ENCODE measurements at regions not wholly inside any gene's neighbourhood (a gene's known extent, or its start where the extent isn't known, plus 50 kb on each side); places are given as distances from the start of the nearest gene placed in this dataset.

DNA sequence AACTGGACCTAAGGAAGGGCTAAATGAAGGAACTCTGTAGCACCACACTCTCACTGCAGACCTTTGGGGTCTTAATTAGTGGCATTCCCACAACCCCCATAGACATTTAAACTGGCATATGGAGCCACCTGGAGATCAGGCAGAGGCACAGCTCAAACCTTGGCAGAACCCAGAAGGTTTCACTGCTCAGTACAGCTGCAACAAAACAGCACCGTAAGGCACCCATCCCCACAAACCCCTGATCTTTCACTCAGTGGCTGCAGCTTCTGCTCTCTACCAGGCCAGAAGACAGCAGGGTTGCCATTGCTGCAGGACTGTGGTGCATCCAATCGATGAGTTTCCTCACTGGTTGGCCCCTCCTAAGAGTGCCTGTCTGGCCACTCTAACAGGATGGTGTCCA is 361.6 kb upstream of the VRK2 start:
- no peaks in the 10 kb centered on the region for H3K4me1 ChIP-seq
- no peak for DNase-seq
- H3K36me3 ChIP-seq, result no peaks in the 10 kb centered on the region
- intact Hi-C loops (cut with DNase I), result no loop called here
- no peak overlapping the region for H3K4me3 ChIP-seq
- TF ChIP-seq, protein P1, sequence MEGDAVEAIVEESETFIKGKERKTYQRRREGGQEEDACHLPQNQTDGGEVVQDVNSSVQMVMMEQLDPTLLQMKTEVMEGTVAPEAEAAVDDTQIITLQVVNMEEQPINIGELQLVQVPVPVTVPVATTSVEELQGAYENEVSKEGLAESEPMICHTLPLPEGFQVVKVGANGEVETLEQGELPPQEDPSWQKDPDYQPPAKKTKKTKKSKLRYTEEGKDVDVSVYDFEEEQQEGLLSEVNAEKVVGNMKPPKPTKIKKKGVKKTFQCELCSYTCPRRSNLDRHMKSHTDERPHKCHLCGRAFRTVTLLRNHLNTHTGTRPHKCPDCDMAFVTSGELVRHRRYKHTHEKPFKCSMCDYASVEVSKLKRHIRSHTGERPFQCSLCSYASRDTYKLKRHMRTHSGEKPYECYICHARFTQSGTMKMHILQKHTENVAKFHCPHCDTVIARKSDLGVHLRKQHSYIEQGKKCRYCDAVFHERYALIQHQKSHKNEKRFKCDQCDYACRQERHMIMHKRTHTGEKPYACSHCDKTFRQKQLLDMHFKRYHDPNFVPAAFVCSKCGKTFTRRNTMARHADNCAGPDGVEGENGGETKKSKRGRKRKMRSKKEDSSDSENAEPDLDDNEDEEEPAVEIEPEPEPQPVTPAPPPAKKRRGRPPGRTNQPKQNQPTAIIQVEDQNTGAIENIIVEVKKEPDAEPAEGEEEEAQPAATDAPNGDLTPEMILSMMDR (IDR thresholded peaks at IDR 0.05), result no peak
- TF ChIP-seq POLR2A (IDR thresholded peaks at IDR 0.05), result no peak
- 80 to 100% methylated on average over 1 of the region's 2 CpGs for WGBS, 2 donors
- no peaks in the 10 kb centered on the region for H3K27me3 ChIP-seq
- no peak overlapping the region for H3K27ac ChIP-seq
- no peaks in the 10 kb centered on the region for H3K9me3 ChIP-seq

DNA sequence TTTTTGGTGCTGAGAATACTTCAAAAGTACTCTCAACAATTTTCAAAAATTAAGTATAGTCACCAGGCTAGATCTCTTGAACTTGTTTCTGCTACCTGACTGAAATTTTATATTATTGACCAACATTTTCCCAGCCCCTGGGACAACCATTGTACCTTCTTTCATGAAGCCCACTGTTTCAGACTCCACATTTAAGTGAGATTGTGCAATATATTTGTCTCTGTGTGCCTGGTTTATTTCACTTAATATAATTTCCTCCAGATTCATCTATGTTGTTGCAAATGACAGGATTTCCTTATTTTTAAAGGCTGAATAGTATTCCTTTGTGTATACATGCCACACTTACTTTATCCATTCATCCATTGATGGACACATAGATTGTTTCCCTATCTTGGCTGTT is 354.2 kb upstream of the VRK2 start:
- Histone ChIP-seq H3K9me3 (peaks cover 0 to 10% (median 0%) of the 10 kb centered on the region in 3 donors), H3K4me3 (no peak overlapping the region), H3K27ac (no peak overlapping the region), H3K27me3 (no peaks in the 10 kb centered on the region), H3K36me3 (no peaks in the 10 kb centered on the region), H3K4me1 (no peaks in the 10 kb centered on the region)
- no peak for DNase-seq
- intact Hi-C loops (cut with DNase I), result no loop called here
- TF ChIP-seq, protein P1 (IDR thresholded peaks at IDR 0.05), result no peak
- no peak for TF ChIP-seq POLR2A (IDR thresholded peaks at IDR 0.05)

DNA sequence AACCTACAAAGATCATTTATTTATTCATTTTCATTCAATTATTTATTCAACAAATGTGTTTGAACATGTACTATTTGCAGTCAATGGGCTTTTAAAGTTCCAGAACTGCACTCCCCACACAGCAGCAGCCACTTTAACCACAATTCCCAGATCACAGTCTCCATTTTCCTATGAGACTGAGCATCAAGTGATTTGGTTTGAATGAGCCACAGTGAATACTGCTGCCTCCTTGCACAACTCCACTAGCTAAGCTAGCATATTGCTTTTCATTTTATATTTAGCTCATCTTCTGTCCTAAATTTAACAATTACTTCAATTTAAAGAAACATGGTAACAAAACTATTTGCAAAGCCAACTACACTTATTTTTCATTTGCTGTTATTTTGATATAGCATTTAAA is 353.4 kb upstream of the VRK2 start:
- no peak for DNase-seq
- H3K4me3 ChIP-seq, result no peak overlapping the region
- no peak for TF ChIP-seq POLR2A (IDR thresholded peaks at IDR 0.05)
- TF ChIP-seq, protein P1 (IDR thresholded peaks at IDR 0.05), result no peak
- no peaks in the 10 kb centered on the region for H3K36me3 ChIP-seq
- H3K9me3 ChIP-seq, result peaks cover 0 to 10% (median 0%) of the 10 kb centered on the region in 3 donors
- intact Hi-C loops (cut with DNase I), result no loop called here
- H3K27me3 ChIP-seq, result no peaks in the 10 kb centered on the region
- no peak overlapping the region for H3K27ac ChIP-seq
- H3K4me1 ChIP-seq, result no peaks in the 10 kb centered on the region

DNA sequence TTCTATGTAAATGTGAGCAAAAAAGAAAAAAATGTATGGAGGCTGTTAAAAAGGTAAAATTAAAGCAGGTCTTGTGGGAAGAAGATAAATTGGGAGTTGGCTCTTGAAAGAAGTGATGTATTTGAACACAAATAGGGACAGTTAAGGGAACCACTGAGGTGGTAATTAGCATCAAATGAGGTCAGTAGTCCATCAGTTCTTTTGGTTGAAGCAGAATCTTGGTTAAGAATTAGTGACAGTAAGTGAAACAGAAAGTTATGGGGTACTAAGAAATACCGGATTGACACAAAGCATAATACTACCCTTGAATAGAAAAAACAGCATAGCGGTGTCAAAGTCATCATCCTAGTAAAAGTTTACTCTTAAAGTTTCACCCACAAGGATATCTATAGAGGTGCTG is 352.6 kb upstream of the VRK2 start:
- no peaks in the 10 kb centered on the region for H3K4me1 ChIP-seq
- no peak for DNase-seq
- H3K9me3 ChIP-seq, result peaks cover 0 to 10% (median 0%) of the 10 kb centered on the region in 3 donors
- intact Hi-C loops (cut with DNase I), result no loop called here
- H3K4me3 ChIP-seq, result no peak overlapping the region
- no peak overlapping the region for H3K27ac ChIP-seq
- H3K27me3 ChIP-seq, result no peaks in the 10 kb centered on the region
- 71 to 85% methylated on average over 2 of the region's 2 CpGs for WGBS, 2 donors
- H3K36me3 ChIP-seq, result no peaks in the 10 kb centered on the region
- TF ChIP-seq, protein P1 (IDR thresholded peaks at IDR 0.05), result no peak
- TF ChIP-seq POLR2A (IDR thresholded peaks at IDR 0.05), result no peak

DNA sequence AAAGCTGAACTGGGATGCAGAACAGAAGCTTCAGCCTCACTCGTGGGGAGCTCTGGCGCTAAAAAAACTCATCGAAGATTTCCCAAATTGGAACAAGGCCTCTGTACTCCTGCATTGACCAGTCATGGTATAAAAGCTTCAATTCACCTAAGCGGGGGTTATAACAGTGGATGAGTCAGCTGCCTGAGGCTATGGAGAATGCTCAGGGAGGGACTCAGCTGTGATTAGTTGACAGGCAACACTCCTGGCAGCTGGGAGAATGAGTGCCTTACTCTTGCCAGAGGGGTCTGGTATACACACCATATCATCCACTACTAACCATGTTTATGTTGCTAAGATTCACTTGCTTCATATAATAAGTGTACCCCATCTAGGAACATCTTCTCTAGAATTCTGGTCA is 350.6 kb upstream of the VRK2 start:
- Histone ChIP-seq H3K9me3 (peaks cover 0 to 9% (median 0%) of the 10 kb centered on the region in 3 donors), H3K27me3 (no peaks in the 10 kb centered on the region), H3K4me3 (no peak overlapping the region), H3K4me1 (no peaks in the 10 kb centered on the region), H3K27ac (no peak overlapping the region), H3K36me3 (no peaks in the 10 kb centered on the region)
- intact Hi-C loops (cut with DNase I), result no loop called here
- no peak for TF ChIP-seq POLR2A (IDR thresholded peaks at IDR 0.05)
- TF ChIP-seq, protein P1 (IDR thresholded peaks at IDR 0.05), result no peak
- DNase-seq, result no peak
- 74 to 90% methylated on average over 4 of the region's 4 CpGs for WGBS, 2 donors

Measured in esophagus squamous epithelium (tissue), 5 donors.